ENCODE measurements at regions not wholly inside any gene's neighbourhood (a gene's known extent, or its start where the extent isn't known, plus 50 kb on each side); places are given as distances from the start of the nearest gene placed in this dataset.
A peak's percentile ranks its signal among the peaks of the same experiment; 100 is the strongest.

GRCh38 chr4:31324814-31325213, 604.6 kb downstream of the PCDH7 start:
- H3K9me3 Mint-ChIP-seq (ENCODE audit: unreplicated experiment) = no peaks in the 10 kb centered on the region
- H3K27me3 Mint-ChIP-seq (ENCODE audit: insufficient read depth, unreplicated experiment) = no peaks in the 10 kb centered on the region
- ChIA-PET POLR2A (no interaction called here), CTCF (no interaction called here)
- intact Hi-C loops (cut with micrococcal nuclease) = no loop called here
- no peaks in the 10 kb centered on the region for H3K4me1 Mint-ChIP-seq (ENCODE audit: insufficient read depth, unreplicated experiment)
- DNase-seq (ENCODE audit: unreplicated experiment) = no peak
- no peak overlapping the region for H3K4me3 Mint-ChIP-seq (ENCODE audit: unreplicated experiment)
- no TSS peak for BruUV-seq (replicated peaks)
- no peaks in the 10 kb centered on the region for H3K36me3 Mint-ChIP-seq (ENCODE audit: insufficient read depth, unreplicated experiment)
- no peak for TF ChIP-seq CTCF (IDR thresholded peaks at IDR 0.05; ENCODE audit: unreplicated experiment)
- no peak overlapping the region for H3K27ac Mint-ChIP-seq (ENCODE audit: low read depth, unreplicated experiment)

GRCh38 chr4:31325300-31325699, 605.1 kb downstream of the PCDH7 start:
- no peak overlapping the region for H3K27ac Mint-ChIP-seq (ENCODE audit: low read depth, unreplicated experiment)
- no peaks in the 10 kb centered on the region for H3K9me3 Mint-ChIP-seq (ENCODE audit: unreplicated experiment)
- no peak for DNase-seq (ENCODE audit: unreplicated experiment)
- no peaks in the 10 kb centered on the region for H3K4me1 Mint-ChIP-seq (ENCODE audit: insufficient read depth, unreplicated experiment)
- H3K36me3 Mint-ChIP-seq (ENCODE audit: insufficient read depth, unreplicated experiment) = no peaks in the 10 kb centered on the region
- CTCF ChIA-PET = no interaction called here
- POLR2A ChIA-PET = no interaction called here
- no peak for TF ChIP-seq CTCF (IDR thresholded peaks at IDR 0.05; ENCODE audit: unreplicated experiment)
- no peaks in the 10 kb centered on the region for H3K27me3 Mint-ChIP-seq (ENCODE audit: insufficient read depth, unreplicated experiment)
- BruUV-seq (replicated peaks) = no TSS peak
- intact Hi-C loops (cut with micrococcal nuclease) = no loop called here
- H3K4me3 Mint-ChIP-seq (ENCODE audit: unreplicated experiment) = no peak overlapping the region

GRCh38 chr4:31327031-31327430, 606.9 kb downstream of the PCDH7 start:
- POLR2A ChIA-PET = no interaction called here
- CTCF ChIA-PET = interaction anchor here (0.6 to 1.5 kb wide), 2 partner anchors 281 to 366 kb away, joined by 3 read pairs; no protein-coding TSS in a partner anchor
- no peak for TF ChIP-seq CTCF (IDR thresholded peaks at IDR 0.05; ENCODE audit: unreplicated experiment)
- Mint-ChIP-seq H3K4me1 (ENCODE audit: insufficient read depth, unreplicated experiment) (no peaks in the 10 kb centered on the region), H3K36me3 (ENCODE audit: insufficient read depth, unreplicated experiment) (no peaks in the 10 kb centered on the region), H3K27ac (ENCODE audit: low read depth, unreplicated experiment) (no peak overlapping the region), H3K9me3 (ENCODE audit: unreplicated experiment) (no peaks in the 10 kb centered on the region), H3K4me3 (ENCODE audit: unreplicated experiment) (no peak overlapping the region), H3K27me3 (ENCODE audit: insufficient read depth, unreplicated experiment) (no peaks in the 10 kb centered on the region)
- intact Hi-C loops (cut with micrococcal nuclease) = no loop called here
- no TSS peak for BruUV-seq (replicated peaks)
- no peak for DNase-seq (ENCODE audit: unreplicated experiment)

- intact Hi-C loops (cut with micrococcal nuclease) = no loop called here
- TF ChIP-seq CTCF (IDR thresholded peaks at IDR 0.05; ENCODE audit: unreplicated experiment) = no peak
- H3K27me3 Mint-ChIP-seq (ENCODE audit: insufficient read depth, unreplicated experiment) = no peaks in the 10 kb centered on the region
- H3K4me1 Mint-ChIP-seq (ENCODE audit: insufficient read depth, unreplicated experiment) = no peaks in the 10 kb centered on the region
- H3K9me3 Mint-ChIP-seq (ENCODE audit: unreplicated experiment) = no peaks in the 10 kb centered on the region
- no peak overlapping the region for H3K27ac Mint-ChIP-seq (ENCODE audit: low read depth, unreplicated experiment)
- POLR2A ChIA-PET = no interaction called here
- H3K36me3 Mint-ChIP-seq (ENCODE audit: insufficient read depth, unreplicated experiment) = no peaks in the 10 kb centered on the region
- CTCF ChIA-PET = interaction anchor here (1.0 kb wide), 1 partner anchor 9 kb away, joined by 4 read pairs; no protein-coding TSS in a partner anchor
- no TSS peak for BruUV-seq (replicated peaks)
- DNase-seq (ENCODE audit: unreplicated experiment) = peak; percentile 2
- H3K4me3 Mint-ChIP-seq (ENCODE audit: unreplicated experiment) = no peak overlapping the region
Observed at GRCh38 chr4:31328932-31329331, 608.8 kb downstream of the PCDH7 start.

All from MCF 10A (cell line).